ENCODE measurements at regions not wholly inside any gene's neighbourhood (a gene's known extent, or its start where the extent isn't known, plus 50 kb on each side); places are given as distances from the start of the nearest gene placed in this dataset.

DNA sequence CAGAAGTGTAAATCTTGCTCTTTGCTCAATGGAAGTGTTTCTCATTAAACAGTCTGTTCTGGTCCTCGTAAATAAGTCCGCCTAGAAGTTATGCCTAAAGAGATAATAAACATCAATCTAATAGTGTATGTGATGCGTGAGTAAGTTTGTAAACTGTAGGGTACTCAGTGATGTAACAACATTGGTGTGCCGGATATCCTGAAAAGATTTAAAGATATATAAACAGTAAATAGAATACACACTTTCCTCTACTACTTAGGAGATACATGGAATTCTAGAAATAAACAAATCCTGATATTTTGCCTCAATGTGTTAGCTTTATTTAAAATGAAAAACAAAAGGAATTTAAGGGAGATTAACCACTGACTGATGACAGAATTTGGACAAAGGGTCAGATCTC, 123.5 kb downstream of the AHR start:
- no peaks in the 10 kb centered on the region for H3K27me3 ChIP-seq (ENCODE audit: low read length)
- no peaks in the 10 kb centered on the region for H3K36me3 ChIP-seq (ENCODE audit: low read length)
- H3K27ac ChIP-seq (ENCODE audit: low read depth, low read length), result no peak overlapping the region
- no peak overlapping the region for H3K4me3 ChIP-seq (ENCODE audit: insufficient read depth, low read length, poor library complexity, severe bottlenecking)
- H3F3A ChIP-seq (ENCODE audit: insufficient read depth), result no peaks in the 10 kb centered on the region
- peaks cover 2% of the 10 kb centered on the region; the same call in 1 of the 2 replicates for H3K9me3 ChIP-seq (ENCODE audit: insufficient read depth, low read length)
- no peak overlapping the region for H2AFZ ChIP-seq (ENCODE audit: low read depth, low read length, severe bottlenecking)
- TF ChIP-seq EZH2phosphoT487 (conservative IDR thresholded peaks at IDR 0.05; ENCODE audit: low read length) (no peak), CTCF (IDR thresholded peaks at IDR 0.05; ENCODE audit: insufficient read depth, low read length, poor library complexity, severe bottlenecking) (no peak)
- no peak overlapping the region for H3K4me2 ChIP-seq (ENCODE audit: low read depth, low read length, poor library complexity, severe bottlenecking)
- no peaks in the 10 kb centered on the region for H3K9me2 ChIP-seq (replicated peaks; ENCODE audit: insufficient read depth, low read length)
- H4K20me1 ChIP-seq (ENCODE audit: low read depth, low read length), result no peaks in the 10 kb centered on the region
- no peak overlapping the region for H3K9ac ChIP-seq (ENCODE audit: low read length)
- no peaks in the 10 kb centered on the region for H3K79me2 ChIP-seq (ENCODE audit: insufficient read depth, low read length)

- H3K27ac ChIP-seq (ENCODE audit: low read depth, low read length), result no peak overlapping the region
- no peaks in the 10 kb centered on the region for H4K20me1 ChIP-seq (ENCODE audit: low read depth, low read length)
- no peak for TF ChIP-seq CTCF (IDR thresholded peaks at IDR 0.05; ENCODE audit: insufficient read depth, low read length, poor library complexity, severe bottlenecking)
- TF ChIP-seq EZH2phosphoT487 (conservative IDR thresholded peaks at IDR 0.05; ENCODE audit: low read length), result no peak
- H3K9me2 ChIP-seq (replicated peaks; ENCODE audit: insufficient read depth, low read length), result no peaks in the 10 kb centered on the region
- H3F3A ChIP-seq (ENCODE audit: insufficient read depth), result no peaks in the 10 kb centered on the region
- H3K27me3 ChIP-seq (ENCODE audit: low read length), result no peaks in the 10 kb centered on the region
- H3K79me2 ChIP-seq (ENCODE audit: insufficient read depth, low read length), result no peaks in the 10 kb centered on the region
- no peak overlapping the region for H3K9ac ChIP-seq (ENCODE audit: low read length)
- no peaks in the 10 kb centered on the region for H3K36me3 ChIP-seq (ENCODE audit: low read length)
- H3K4me2 ChIP-seq (ENCODE audit: low read depth, low read length, poor library complexity, severe bottlenecking), result no peak overlapping the region
- no peak overlapping the region for H3K4me3 ChIP-seq (ENCODE audit: insufficient read depth, low read length, poor library complexity, severe bottlenecking)
- no peak overlapping the region for H2AFZ ChIP-seq (ENCODE audit: low read depth, low read length, severe bottlenecking)
- H3K9me3 ChIP-seq (ENCODE audit: insufficient read depth, low read length), result peaks cover 6% of the 10 kb centered on the region; the same call in 1 of the 2 replicates
Observed at GRCh38 chr7:17422966-17423365, 124.5 kb downstream of the AHR start.

DNA sequence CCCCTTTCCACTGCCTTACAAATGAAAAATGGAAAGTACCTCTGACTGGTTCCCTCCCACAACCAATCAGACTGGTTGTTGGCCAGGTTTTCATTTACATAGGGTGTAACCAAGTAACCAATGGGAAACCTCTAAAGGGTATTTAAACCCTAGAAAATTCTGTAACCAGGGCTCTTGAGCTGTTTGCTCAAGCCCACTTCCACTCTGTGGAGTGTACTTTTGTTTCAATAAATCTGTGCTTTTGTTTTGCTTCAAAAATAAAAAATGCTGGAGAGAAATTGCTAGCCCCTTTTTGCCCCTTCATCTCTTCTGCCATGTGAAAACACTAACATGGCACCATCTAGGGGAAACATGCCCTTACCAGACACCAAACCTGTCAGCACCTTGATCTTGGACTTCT, 129.5 kb downstream of the AHR start:
- Histone ChIP-seq H3K9me3 (ENCODE audit: insufficient read depth, low read length) (peaks cover 19% of the 10 kb centered on the region; the same call in 1 of the 2 replicates), H3K4me2 (ENCODE audit: low read depth, low read length, poor library complexity, severe bottlenecking) (no peak overlapping the region), H3K9me2 (replicated peaks; ENCODE audit: insufficient read depth, low read length) (no peaks in the 10 kb centered on the region), H3K27me3 (ENCODE audit: low read length) (no peaks in the 10 kb centered on the region), H3K79me2 (ENCODE audit: insufficient read depth, low read length) (no peaks in the 10 kb centered on the region), H3F3A (ENCODE audit: insufficient read depth) (no peaks in the 10 kb centered on the region), H3K36me3 (ENCODE audit: low read length) (no peaks in the 10 kb centered on the region), H3K27ac (ENCODE audit: low read depth, low read length) (no peak overlapping the region), H3K4me3 (ENCODE audit: insufficient read depth, low read length, poor library complexity, severe bottlenecking) (no peak overlapping the region), H3K9ac (ENCODE audit: low read length) (no peak overlapping the region), H4K20me1 (ENCODE audit: low read depth, low read length) (no peaks in the 10 kb centered on the region), H2AFZ (ENCODE audit: low read depth, low read length, severe bottlenecking) (no peak overlapping the region)
- no peak for TF ChIP-seq EZH2phosphoT487 (conservative IDR thresholded peaks at IDR 0.05; ENCODE audit: low read length)
- TF ChIP-seq CTCF (IDR thresholded peaks at IDR 0.05; ENCODE audit: insufficient read depth, low read length, poor library complexity, severe bottlenecking), result no peak
